Fibroblast of the aortic adventitia (primary cell): ENCODE measurements at regions not wholly inside any gene's neighbourhood (a gene's known extent, or its start where the extent isn't known, plus 50 kb on each side); places are given as distances from the start of the nearest gene placed in this dataset.
A peak's percentile ranks its signal among the peaks of the same experiment; 100 is the strongest.

ENCODE experiments used
- DNase-seq: peaks from one replicate; pipeline ENCODE4 v3.0.0-alpha.2; 2010; ENCODE audit warnings: low read depth
- H3K4me3 ChIP-seq: 2 replicates; pipeline ENCODE4 v1.5.1; 2011; ENCODE audit warnings: low read depth, mild to moderate bottlenecking, control low read depth, low read length, moderate library complexity
- CTCF ChIP-seq: IDR thresholded peaks from 2 replicates; pipeline ENCODE4 v1.5.1; 2011; ENCODE audit warnings: mild to moderate bottlenecking, low read length, control low read depth, inconsistent platforms; ENCODE audit not compliant: insufficient read depth

GRCh38 chr10:117684672-117685211 is 142.2 kb downstream of the EMX2 start:
- no peak for TF ChIP-seq CTCF
- DNase-seq = peak; percentile 13
- no peak overlapping the region for H3K4me3 ChIP-seq

GRCh38 chr10:117685431-117685830 is 142.9 kb downstream of the EMX2 start:
- no peak for TF ChIP-seq CTCF
- DNase-seq = no peak

GRCh38 chr10:117686606-117687005 is 144.1 kb downstream of the EMX2 start:
- H3K4me3 ChIP-seq = no peak overlapping the region
- DNase-seq = no peak
- TF ChIP-seq CTCF = no peak

More at GRCh38 chr10:117685431-117685830, 142.9 kb downstream of the EMX2 start:
- H3K4me3 ChIP-seq = no peak overlapping the region

- no peak overlapping the region for H3K4me3 ChIP-seq
- no peak for DNase-seq
- no peak for TF ChIP-seq CTCF
These were observed 145.8 kb downstream of the EMX2 start for GRCh38 chr10:117688358-117688757.

GRCh38 chr10:117689566-117689965 is 147.0 kb downstream of the EMX2 start:
- H3K4me3 ChIP-seq = no peak overlapping the region
- peak; percentile 15 for DNase-seq
- TF ChIP-seq CTCF = no peak

GRCh38 chr10:117690359-117690758 is 147.8 kb downstream of the EMX2 start:
- H3K4me3 ChIP-seq = no peak overlapping the region
- no peak for TF ChIP-seq CTCF
- DNase-seq = no peak

- H3K4me3 ChIP-seq = no peak overlapping the region
- peak; percentile 4 for DNase-seq
- no peak for TF ChIP-seq CTCF
These were observed 151.6 kb downstream of the EMX2 start for GRCh38 chr10:117694190-117694589.
